A549 (cell line): ENCODE measurements at regions not wholly inside any gene's neighbourhood (a gene's known extent, or its start where the extent isn't known, plus 50 kb on each side); places are given as distances from the start of the nearest gene placed in this dataset.

Experiments
- ATAC-seq, 2 experiments: fragments of 200-7000 bp in 1 of 2; fragments of >200 bp in 1 of 2; cut with Nextera tagmentation in 1 of 2; cut with Tn5 transposase in 1 of 2; 3 replicates each; pipeline versions ENCODE4 v1.8.0 to v1.9.1; 2018 to 2020; ENCODE audit warnings: mild to moderate bottlenecking in 1 of 2, moderate library complexity in 1 of 2
- CTCF ChIA-PET: fragments of 300-600 bp; sonication (Branson Sonifier 250); formaldehyde crosslinking; extraction: SDS; loops from one replicate; lab custom pipeline; 2021; ENCODE audit warnings: antibody characterized with exemption, inconsistent platforms; lab: Yijun Ruan, JAX
- POLR2A ChIA-PET: fragments of 350-600 bp; formaldehyde crosslinking; extraction: SDS; loops from one replicate; lab custom pipeline; 2021; ENCODE audit warnings: antibody characterized with exemption, inconsistent platforms; lab: Yijun Ruan, JAX
- DNase-seq, 2 experiments: peaks; one replicate each; pipeline versions ENCODE4 v3.0.0 to v3.0.0-alpha.2; 2011 to 2016; ENCODE audit warnings: low read depth in 1 of 2, low spot score in 1 of 2
- FAIRE-seq: peaks from 2 replicates; lab custom pipeline; 2011; peaks lifted over from hg19 to GRCh38; lab: Jason Lieb, UNC
- H3K27ac ChIP-seq, 2 experiments: fragments of >200 bp; sonication (Bioruptor Twin); formaldehyde crosslinking; 3 replicates each; pipeline ENCODE4 v1.5.1; 2016 to 2017
- H3K4me1 ChIP-seq: fragments of >200 bp; sonication (Bioruptor Twin); formaldehyde crosslinking; 3 replicates; pipeline ENCODE4 v1.6.1; 2016
- H3K4me2 ChIP-seq: fragments of >200 bp; sonication (Bioruptor Twin); formaldehyde crosslinking; 3 replicates; pipeline ENCODE4 v1.6.1; 2016
- H3K4me3 ChIP-seq: fragments of >200 bp; sonication (Bioruptor Twin); formaldehyde crosslinking; 3 replicates; pipeline ENCODE4 v1.5.1; 2016
- H3K9me3 ChIP-seq: fragments of >200 bp; sonication (Bioruptor Twin); formaldehyde crosslinking; 3 replicates; pipeline ENCODE4 v1.6.1; 2016
- ATOH8 ChIP-seq: fragments of 250-450 bp; sonication (Bioruptor Pico); IDR thresholded peaks from 2 replicates; pipeline ENCODE4 v1.5.0; 2020; ENCODE audit warnings: low read depth, mild to moderate bottlenecking, moderate library complexity
- BHLHE40 ChIP-seq: IDR thresholded peaks from 2 replicates; pipeline ENCODE4 v1.6.1; 2012; ENCODE audit warnings: low read depth, low read length, inconsistent platforms
- CBX2 ChIP-seq: fragments of 200-600 bp; sonication (generic); IDR thresholded peaks from 2 replicates; pipeline ENCODE4 v1.6.1; 2016; ENCODE audit warnings: low read depth, mild to moderate bottlenecking, borderline replicate concordance
- CBX8 ChIP-seq: fragments of 200-600 bp; sonication (generic); IDR thresholded peaks from 2 replicates; pipeline ENCODE4 v1.6.1; 2016
- CHD2 ChIP-seq: fragments of 150-350 bp; IDR thresholded peaks from 2 replicates; pipeline ENCODE4 v1.6.1; 2014; ENCODE audit warnings: low read length; ENCODE audit not compliant: partially characterized antibody
- E2F6 ChIP-seq: IDR thresholded peaks from 2 replicates; pipeline ENCODE4 v1.6.1; 2012; ENCODE audit warnings: low read depth, borderline replicate concordance
- EHF ChIP-seq: fragments of 250-450 bp; sonication (Bioruptor Pico); IDR thresholded peaks from 2 replicates; pipeline ENCODE4 v1.5.0; 2020; ENCODE audit warnings: mild to moderate bottlenecking
- EHMT2 ChIP-seq: fragments of 200-600 bp; sonication (generic); IDR thresholded peaks from 2 replicates; pipeline ENCODE4 v1.6.1; 2016; ENCODE audit warnings: antibody characterized with exemption, low read depth, mild to moderate bottlenecking, moderate library complexity
- ELK1 ChIP-seq: fragments of 150-350 bp; IDR thresholded peaks from 2 replicates; pipeline ENCODE4 v1.6.1; 2014; ENCODE audit warnings: low read depth, mild to moderate bottlenecking, low read length
- EP300 ChIP-seq, 2 experiments: fragments of >200 bp; sonication (Bioruptor Twin); formaldehyde crosslinking; IDR thresholded peaks; 2 replicates in 1 of 2; 3 replicates in 1 of 2; pipeline ENCODE4 v1.6.1; 2016 to 2017
- FOSL2 ChIP-seq, 2 experiments: fragments of 450-650 bp in 1 of 2; fragments of >200 bp in 1 of 2; sonication (Bioruptor Twin) in 1 of 2; formaldehyde crosslinking; IDR thresholded peaks; 2 replicates each; pipeline versions ENCODE4 v1.5.0 to v1.6.1; 2016 to 2020; ENCODE audit warnings: mild to moderate bottlenecking in 1 of 2, moderate library complexity in 1 of 2
- FOXS1 ChIP-seq: fragments of 250-450 bp; sonication (Bioruptor Pico); IDR thresholded peaks from 2 replicates; pipeline ENCODE4 v1.5.0; 2020; ENCODE audit warnings: mild to moderate bottlenecking, moderate library complexity
- HMGXB4 ChIP-seq: fragments of 250-450 bp; sonication (Bioruptor Pico); IDR thresholded peaks from 2 replicates; pipeline ENCODE4 v1.5.0; 2021; ENCODE audit warnings: mild to moderate bottlenecking, moderate library complexity, borderline replicate concordance
- MAX ChIP-seq: IDR thresholded peaks from 2 replicates; pipeline ENCODE4 v1.6.1; 2012
- MAZ ChIP-seq: fragments of 150-350 bp; IDR thresholded peaks from 2 replicates; pipeline ENCODE4 v1.6.1; 2014; ENCODE audit warnings: antibody characterized with exemption, low read depth, low read length, borderline replicate concordance
- MYC ChIP-seq: IDR thresholded peaks from 2 replicates; pipeline ENCODE4 v1.6.1; 2012; ENCODE audit warnings: mild to moderate bottlenecking, inconsistent platforms, low read length, improper control_type of control experiment, borderline replicate concordance
- NFE2L2 ChIP-seq: fragments of 150-350 bp; conservative IDR thresholded peaks from 2 replicates; pipeline ENCODE4 v1.6.1; 2014; ENCODE audit warnings: low read length
- NPAS2 ChIP-seq: fragments of 250-450 bp; sonication (Bioruptor Pico); IDR thresholded peaks from 2 replicates; pipeline ENCODE4 v1.8.0; 2022; ENCODE audit warnings: mild to moderate bottlenecking, moderate library complexity, borderline replicate concordance
- PBX3 ChIP-seq: IDR thresholded peaks from 2 replicates; pipeline ENCODE4 v1.6.1; 2012
- PHF8 ChIP-seq: fragments of 200-600 bp; sonication (generic); IDR thresholded peaks from 2 replicates; pipeline ENCODE4 v1.6.1; 2016; ENCODE audit warnings: low read depth, mild to moderate bottlenecking, antibody characterized with exemption, moderate library complexity, borderline replicate concordance
- RAD21 ChIP-seq, 2 experiments: fragments of >200 bp in 1 of 2; sonication (Bioruptor Twin) in 1 of 2; formaldehyde crosslinking in 1 of 2; IDR thresholded peaks in 1 of 2; conservative IDR thresholded peaks in 1 of 2; 2 replicates in 1 of 2; 3 replicates in 1 of 2; pipeline ENCODE4 v1.6.1; 2012 to 2018; ENCODE audit warnings: inconsistent platforms in 1 of 2
- RCOR1 ChIP-seq: fragments of 150-350 bp; IDR thresholded peaks from 2 replicates; pipeline ENCODE4 v1.6.1; 2014; ENCODE audit warnings: antibody characterized with exemption, low read length, low read depth
- TFCP2L1 ChIP-seq: fragments of 250-450 bp; sonication (Bioruptor Pico); IDR thresholded peaks from 2 replicates; pipeline ENCODE4 v1.5.0; 2021; ENCODE audit warnings: mild to moderate bottlenecking
- TP53 ChIP-seq: fragments of 250-450 bp; sonication (Bioruptor Pico); IDR thresholded peaks from 2 replicates; pipeline ENCODE4 v1.5.0; 2021; ENCODE audit warnings: mild to moderate bottlenecking, moderate library complexity
- USF2 ChIP-seq: fragments of 450-650 bp; IDR thresholded peaks from 2 replicates; pipeline ENCODE4 v1.6.1; 2014; ENCODE audit warnings: antibody characterized with exemption
- ZFP36 ChIP-seq: fragments of 450-650 bp; IDR thresholded peaks from 2 replicates; pipeline ENCODE4 v1.6.1; 2014; ENCODE audit warnings: borderline replicate concordance; ENCODE audit not compliant: partially characterized antibody
- ZSCAN20 ChIP-seq: fragments of 250-450 bp; sonication (Bioruptor Pico); IDR thresholded peaks from 2 replicates; pipeline ENCODE4 v1.8.0; 2022; ENCODE audit warnings: mild to moderate bottlenecking, moderate library complexity
- WGBS: methylation state at CpG from one replicate; pipeline ENCODE4 v1.1.6; 2017; ENCODE audit errors: missing lambda C conversion rate; 5-methylcytosine and 5-hydroxymethylcytosine counted together

- TF ChIP-seq PBX3 = no peak
- TF ChIP-seq MAX = no peak
- TF ChIP-seq ELK1 = no peak
- no peak for TF ChIP-seq NPAS2 (CRISPR knock-in tag)
Observed at GRCh38 chr12:105677672-105678071, 347.2 kb downstream of the C12orf75 start (continued).

- no peak for ATAC-seq
- ChIA-PET CTCF (interaction anchor here (0.6 to 1.6 kb wide), 2 partner anchors 260 to 457 kb away, joined by 3 to 4 read pairs; no protein-coding TSS in a partner anchor), POLR2A (no interaction called here)
- DNase-seq = no peak
- Histone ChIP-seq H3K4me1 (no peaks in the 10 kb centered on the region), H3K27ac (no peak overlapping the region), H3K4me2 (no peak overlapping the region), H3K9me3 (no peaks in the 10 kb centered on the region), H3K4me3 (no peak overlapping the region)
- FAIRE-seq = no peak
- 54% methylated on average over 1 of the region's 1 CpG for WGBS
- no peak for TF ChIP-seq CHD2
- no peak for TF ChIP-seq MYC
- no peak for TF ChIP-seq MAZ
- TF ChIP-seq RAD21 (conservative IDR thresholded peaks at IDR 0.05 in 1 of 2, IDR thresholded peaks at IDR 0.05 in 1 of 2) = no peak
- no peak for TF ChIP-seq TFCP2L1 (CRISPR knock-in tag)
- TF ChIP-seq USF2 = no peak
- TF ChIP-seq EHF (CRISPR knock-in tag) = no peak
- no peak for TF ChIP-seq FOSL2 (IDR thresholded peaks at IDR 0.05)
- TF ChIP-seq FOSL2 (CRISPR knock-in tag; IDR thresholded peaks at IDR 0.05) = no peak
- TF ChIP-seq NPAS2 (CRISPR knock-in tag) = no peak
- no peak for TF ChIP-seq NFE2L2
- no peak for TF ChIP-seq FOXS1 (CRISPR knock-in tag)
- no peak for TF ChIP-seq ZSCAN20 (CRISPR knock-in tag)
- no peak for TF ChIP-seq E2F6
- no peak for TF ChIP-seq EP300 (IDR thresholded peaks at IDR 0.05)
- TF ChIP-seq BHLHE40 = no peak
Observed at GRCh38 chr12:105679982-105680381, 349.5 kb downstream of the C12orf75 start.

GRCh38 chr12:105681341-105681740 lies 350.9 kb downstream of the C12orf75 start:
- WGBS = 84% methylated on average over 2 of the region's 2 CpGs
- Histone ChIP-seq H3K27ac (no peak overlapping the region), H3K4me2 (no peak overlapping the region), H3K4me3 (no peak overlapping the region), H3K9me3 (no peaks in the 10 kb centered on the region), H3K4me1 (no peaks in the 10 kb centered on the region)
- ChIA-PET POLR2A (no interaction called here), CTCF (interaction anchor here (1.6 kb wide), 1 partner anchor 261 kb away, joined by 4 read pairs; no protein-coding TSS in a partner anchor)
- no peak for ATAC-seq
- no peak for FAIRE-seq
- no peak for DNase-seq
- TF ChIP-seq EHMT2 (no peak), TP53 (CRISPR knock-in tag) (no peak), ZFP36 (no peak), CBX8 (no peak), USF2 (no peak), CBX2 (no peak), RCOR1 (no peak), BHLHE40 (no peak), NFE2L2 (no peak), HMGXB4 (CRISPR knock-in tag) (no peak), PHF8 (no peak), NPAS2 (CRISPR knock-in tag) (no peak), TFCP2L1 (CRISPR knock-in tag) (no peak), ATOH8 (no peak)
